Stimulated activated naive CD8-positive, alpha-beta T cell treated with anti-CD3 and anti-CD28 coated beads, Interleukin-15, Interleukin-2, amounts not matched to agents 100 U/mL and 50 U/mL, for 24 hours (primary cell): ENCODE measurements at regions not wholly inside any gene's neighbourhood (a gene's known extent, or its start where the extent isn't known, plus 50 kb on each side); places are given as distances from the start of the nearest gene placed in this dataset.

ENCODE experiments used
- ATAC-seq: fragments of 150-1000 bp; cut with Tn5 transposase; one replicate; pipeline ENCODE4 v1.10.0; 2021
- DNase-seq: peaks from one replicate; pipeline ENCODE4 v3.0.0; 2021

GRCh38 chr6:147077251-147077650, 127.0 kb upstream of the STXBP5 start:
- ATAC-seq (no peak), DNase-seq (no peak)

- no peak for ATAC-seq
- no peak for DNase-seq
Observed at GRCh38 chr6:147078106-147078505, 126.1 kb upstream of the STXBP5 start.

- DNase-seq (no peak), ATAC-seq (no peak)
Observed at GRCh38 chr6:147078602-147079001, 125.6 kb upstream of the STXBP5 start.

- ATAC-seq: no peak
- DNase-seq: no peak
Observed at GRCh38 chr6:147080225-147080624, 124.0 kb upstream of the STXBP5 start.

- ATAC-seq (no peak), DNase-seq (no peak)
Observed at GRCh38 chr6:147081076-147081609, 123.1 kb upstream of the STXBP5 start.

GRCh38 chr6:147087641-147088040, 116.6 kb upstream of the STXBP5 start:
- no peak for DNase-seq
- no peak for ATAC-seq

GRCh38 chr6:147088861-147089260, 115.4 kb upstream of the STXBP5 start:
- ATAC-seq (no peak), DNase-seq (no peak)

- DNase-seq: no peak
- no peak for ATAC-seq
Observed at GRCh38 chr6:147095316-147095715, 108.9 kb upstream of the STXBP5 start.

GRCh38 chr6:147099974-147100373, 104.2 kb upstream of the STXBP5 start:
- DNase-seq (no peak), ATAC-seq (no peak)

GRCh38 chr6:147103007-147103406, 101.2 kb upstream of the STXBP5 start:
- DNase-seq (no peak), ATAC-seq (no peak)

GRCh38 chr6:147103694-147104093, 100.5 kb upstream of the STXBP5 start:
- DNase-seq (no peak), ATAC-seq (no peak)

- DNase-seq (no peak), ATAC-seq (no peak)
Observed at GRCh38 chr6:147105786-147106185, 98.4 kb upstream of the STXBP5 start.

- DNase-seq (no peak), ATAC-seq (no peak)
Observed at GRCh38 chr6:147106759-147107401, 97.3 kb upstream of the STXBP5 start.

GRCh38 chr6:147108259-147108910, 95.8 kb upstream of the STXBP5 start:
- DNase-seq: no peak
- ATAC-seq: no peak

GRCh38 chr6:147109707-147110106, 94.5 kb upstream of the STXBP5 start:
- ATAC-seq (no peak), DNase-seq (no peak)

GRCh38 chr6:147116056-147116455, 88.2 kb upstream of the STXBP5 start:
- DNase-seq: no peak
- no peak for ATAC-seq

- no peak for ATAC-seq
- no peak for DNase-seq
Observed at GRCh38 chr6:147117011-147117410, 87.2 kb upstream of the STXBP5 start.

GRCh38 chr6:147117580-147117979, 86.6 kb upstream of the STXBP5 start:
- no peak for DNase-seq
- ATAC-seq: no peak

- no peak for ATAC-seq
Observed at GRCh38 chr6:147119310-147119709, 84.9 kb upstream of the STXBP5 start.

GRCh38 chr6:147122823-147123222, 81.4 kb upstream of the STXBP5 start:
- ATAC-seq (no peak), DNase-seq (no peak)

More at GRCh38 chr6:147119310-147119709, 84.9 kb upstream of the STXBP5 start:
- DNase-seq: no peak

- ATAC-seq: no peak
- no peak for DNase-seq
Observed at GRCh38 chr6:147126618-147127022, 77.6 kb upstream of the STXBP5 start.

GRCh38 chr6:147127587-147127986, 76.6 kb upstream of the STXBP5 start:
- ATAC-seq (no peak), DNase-seq (no peak)

GRCh38 chr6:147128056-147128455, 76.2 kb upstream of the STXBP5 start:
- no peak for DNase-seq
- no peak for ATAC-seq
